ENCODE measurements at regions not wholly inside any gene's neighbourhood (a gene's known extent, or its start where the extent isn't known, plus 50 kb on each side); places are given as distances from the start of the nearest gene placed in this dataset.
"Not testable (repeated sequence)": the region's sequence is repeated elsewhere in the genome, so short reads cannot be mapped to it uniquely, and the experiment has no call there.

GRCh38 chr13:24618011-24618955, 61.9 kb upstream of the ATP12A start:
- peak; percentile 10 for DNase-seq

GRCh38 chr13:24619282-24619681, 60.9 kb upstream of the ATP12A start:
- no peak for DNase-seq

- DNase-seq: not testable (repeated sequence)
These were observed 57.6 kb upstream of the ATP12A start for GRCh38 chr13:24622481-24623148.

- DNase-seq: no peak
These were observed 57.0 kb upstream of the ATP12A start for GRCh38 chr13:24623149-24623665.

- no peak for DNase-seq
These were observed 55.8 kb upstream of the ATP12A start for GRCh38 chr13:24624363-24624762.

- DNase-seq: no peak
These were observed 55.4 kb upstream of the ATP12A start for GRCh38 chr13:24624801-24625231.

- no peak for DNase-seq
These were observed 54.9 kb upstream of the ATP12A start for GRCh38 chr13:24625331-24625731.

GRCh38 chr13:24625870-24626849, 54.0 kb upstream of the ATP12A start:
- no peak for DNase-seq

- no peak for DNase-seq
These were observed 53.0 kb upstream of the ATP12A start for GRCh38 chr13:24627090-24627714.

- no peak for DNase-seq
These were observed 52.3 kb upstream of the ATP12A start for GRCh38 chr13:24627946-24628345.

- DNase-seq: no peak
These were observed 50.9 kb upstream of the ATP12A start for GRCh38 chr13:24629320-24629719.

- DNase-seq: no peak
These were observed 50.1 kb upstream of the ATP12A start for GRCh38 chr13:24630121-24630520.

Data from effector CD8-positive, alpha-beta T cell (primary cell).